Cardiac fibroblast (primary cell): ENCODE measurements at regions not wholly inside any gene's neighbourhood (a gene's known extent, or its start where the extent isn't known, plus 50 kb on each side); places are given as distances from the start of the nearest gene placed in this dataset.

ENCODE experiments used
- DNase-seq, 2 donors: peaks; one replicate each; pipeline versions ENCODE4 v3.0.0 to v3.0.0-alpha.2; 2010; ENCODE audit warnings: low read depth in 2 of 2
- H3K4me3 ChIP-seq, 2 donors: replicated peaks in 1 of 2; 1 replicate in 1 of 2; 2 replicates in 1 of 2; pipeline ENCODE4 v1.5.1; 2011; ENCODE audit warnings: low read depth in 2 of 2, low read length in 2 of 2, mild to moderate bottlenecking in 2 of 2, moderate library complexity in 1 of 2
- TF ChIP-seq, protein P1 (sequence below): IDR thresholded peaks from one replicate; pipeline ENCODE4 v1.5.1; 2011; ENCODE audit warnings: low read depth, mild to moderate bottlenecking, low read length, inconsistent platforms

DNA sequence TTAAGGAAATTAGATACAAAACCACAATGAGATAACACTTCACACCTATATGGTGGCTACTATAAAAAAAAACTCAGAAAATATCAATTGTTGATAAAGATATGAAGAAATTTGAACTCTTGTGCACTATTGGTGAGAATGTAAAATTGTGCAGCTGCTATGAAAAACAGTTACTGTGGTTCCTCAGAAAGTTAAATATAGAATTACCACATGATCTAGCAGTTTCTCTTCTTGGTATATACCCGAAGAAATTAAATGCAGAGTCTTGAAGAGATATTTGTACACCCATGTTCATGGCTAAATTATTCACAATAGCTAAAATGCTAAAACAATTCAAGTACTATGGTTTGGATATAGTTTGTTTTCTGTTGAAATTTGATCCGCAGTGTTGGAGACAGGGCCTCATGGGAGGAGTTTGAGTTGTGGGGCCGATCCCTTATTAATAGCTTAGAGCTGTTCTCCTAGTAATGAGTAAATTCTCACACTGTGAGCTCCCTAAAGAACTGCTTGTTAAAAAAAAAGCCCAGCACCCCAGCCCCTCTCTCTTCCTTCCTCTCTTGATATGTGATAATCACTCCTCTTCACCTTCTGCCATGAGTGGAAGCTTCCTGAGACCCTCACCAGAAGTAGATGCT, 1412.1 kb downstream of the PLA2G4A start:
- no peak for DNase-seq
- H3K4me3 ChIP-seq, result no peak overlapping the region
- TF ChIP-seq, protein P1, sequence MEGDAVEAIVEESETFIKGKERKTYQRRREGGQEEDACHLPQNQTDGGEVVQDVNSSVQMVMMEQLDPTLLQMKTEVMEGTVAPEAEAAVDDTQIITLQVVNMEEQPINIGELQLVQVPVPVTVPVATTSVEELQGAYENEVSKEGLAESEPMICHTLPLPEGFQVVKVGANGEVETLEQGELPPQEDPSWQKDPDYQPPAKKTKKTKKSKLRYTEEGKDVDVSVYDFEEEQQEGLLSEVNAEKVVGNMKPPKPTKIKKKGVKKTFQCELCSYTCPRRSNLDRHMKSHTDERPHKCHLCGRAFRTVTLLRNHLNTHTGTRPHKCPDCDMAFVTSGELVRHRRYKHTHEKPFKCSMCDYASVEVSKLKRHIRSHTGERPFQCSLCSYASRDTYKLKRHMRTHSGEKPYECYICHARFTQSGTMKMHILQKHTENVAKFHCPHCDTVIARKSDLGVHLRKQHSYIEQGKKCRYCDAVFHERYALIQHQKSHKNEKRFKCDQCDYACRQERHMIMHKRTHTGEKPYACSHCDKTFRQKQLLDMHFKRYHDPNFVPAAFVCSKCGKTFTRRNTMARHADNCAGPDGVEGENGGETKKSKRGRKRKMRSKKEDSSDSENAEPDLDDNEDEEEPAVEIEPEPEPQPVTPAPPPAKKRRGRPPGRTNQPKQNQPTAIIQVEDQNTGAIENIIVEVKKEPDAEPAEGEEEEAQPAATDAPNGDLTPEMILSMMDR, result no peak

DNA sequence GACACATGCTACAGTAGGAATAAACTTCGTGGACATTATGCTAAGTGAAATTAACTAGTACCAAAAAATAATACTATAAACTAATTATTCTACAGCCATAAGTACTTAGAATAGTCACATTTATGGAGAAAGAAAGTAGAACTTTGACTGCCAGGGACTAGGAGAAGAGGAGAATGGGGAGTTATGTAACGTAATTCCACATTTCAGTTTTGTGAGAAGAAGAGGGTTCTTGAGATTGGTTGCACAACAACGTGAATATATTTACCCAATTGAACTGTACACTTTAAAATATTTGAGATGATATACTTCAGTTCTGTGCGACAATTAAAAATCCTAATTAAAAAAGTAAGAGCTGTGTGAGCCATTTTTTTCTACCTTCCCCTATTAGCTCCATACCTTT, 1412.9 kb downstream of the PLA2G4A start:
- DNase-seq, result no peak
- TF ChIP-seq, protein P1, result no peak
- H3K4me3 ChIP-seq, result no peak overlapping the region

DNA sequence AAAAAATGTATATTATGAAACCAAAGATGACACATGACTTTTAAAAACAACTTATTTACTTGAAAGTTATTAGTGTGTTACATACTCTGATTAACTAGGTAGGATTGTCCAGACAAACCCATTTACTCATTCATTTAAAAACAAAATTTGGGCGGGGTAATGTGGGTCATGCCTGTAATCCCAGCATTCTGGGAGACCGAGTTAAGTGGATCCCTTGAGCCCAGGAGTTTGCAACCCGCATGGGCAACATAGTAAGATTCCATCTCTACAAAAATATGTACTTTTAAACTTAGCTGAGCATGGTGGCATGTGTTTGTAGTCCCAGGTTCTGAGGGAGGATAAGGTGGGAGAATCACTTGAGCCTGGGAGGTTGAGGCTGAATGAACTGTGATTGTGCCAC, 1414.7 kb downstream of the PLA2G4A start:
- DNase-seq, result no peak
- no peak overlapping the region for H3K4me3 ChIP-seq
- TF ChIP-seq, protein P1, result no peak

- no peak for DNase-seq
- TF ChIP-seq, protein P1, result no peak
- H3K4me3 ChIP-seq, result no peak overlapping the region
These were observed 1415.9 kb downstream of the PLA2G4A start for GRCh38 chr1:188244681-188245080.

GRCh38 chr1:188247255-188247654, 1418.5 kb downstream of the PLA2G4A start:
- H3K4me3 ChIP-seq, result no peak overlapping the region
- no peak for DNase-seq
- TF ChIP-seq, protein P1, result no peak

DNA sequence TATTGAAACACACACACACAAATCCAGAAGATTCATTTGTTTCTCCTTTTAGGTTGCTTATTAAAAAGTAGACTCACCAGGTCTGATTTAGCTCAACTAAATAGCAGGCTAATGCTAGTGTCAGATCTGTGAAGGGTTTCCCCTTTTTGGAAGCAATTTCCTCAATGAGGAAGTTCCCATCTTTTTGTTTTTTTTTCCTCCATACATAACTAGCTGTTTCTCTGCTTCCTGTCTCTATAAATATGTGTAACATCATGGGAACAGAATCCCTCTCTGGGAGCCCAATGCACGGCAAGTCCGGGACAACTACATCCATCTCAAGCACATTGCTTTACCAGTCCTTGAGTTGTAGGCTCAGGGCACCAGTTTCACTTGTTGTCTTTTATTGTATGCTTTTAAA, 1421.1 kb downstream of the PLA2G4A start:
- TF ChIP-seq, protein P1, result no peak
- H3K4me3 ChIP-seq, result no peak overlapping the region
- no peak for DNase-seq

DNA sequence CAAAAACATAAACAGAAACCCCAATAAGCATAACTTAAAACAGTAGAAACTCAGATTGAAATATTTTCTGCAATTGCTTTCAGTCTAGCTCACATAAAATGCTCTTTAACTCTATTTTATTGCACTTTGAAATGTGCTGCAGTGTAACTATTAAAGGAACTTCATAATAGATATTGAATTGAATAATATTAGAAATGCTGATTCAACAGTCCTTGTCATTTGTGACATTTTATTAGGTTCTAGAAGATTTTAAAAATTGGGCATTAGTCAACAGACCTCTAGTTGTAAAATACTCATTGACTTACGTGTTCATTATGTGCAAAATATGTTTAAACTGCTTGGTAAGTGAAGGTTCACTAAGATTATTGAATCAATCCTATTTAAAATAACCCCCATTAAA, 1422.3 kb downstream of the PLA2G4A start:
- TF ChIP-seq, protein P1, result no peak
- no peak overlapping the region for H3K4me3 ChIP-seq
- no peak for DNase-seq
